Stromal cell of bone marrow (primary cell): ENCODE measurements at regions not wholly inside any gene's neighbourhood (a gene's known extent, or its start where the extent isn't known, plus 50 kb on each side); places are given as distances from the start of the nearest gene placed in this dataset.
"Not testable (repeated sequence)": the region's sequence is repeated elsewhere in the genome, so short reads cannot be mapped to it uniquely, and the experiment has no call there.

Experiments
- DNase-seq: peaks from one replicate; pipeline ENCODE4 v3.0.0-alpha.2; 2012; ENCODE audit warnings: low read depth

GRCh38 chr12:131362291-131363211 lies 348.3 kb upstream of the SFSWAP start:
- DNase-seq = no peak

- DNase-seq = no peak
Measured at GRCh38 chr12:131363393-131363792, 347.5 kb upstream of the SFSWAP start.

- no peak for DNase-seq
Measured at GRCh38 chr12:131363841-131364495, 346.9 kb upstream of the SFSWAP start.

- DNase-seq = no peak
Measured at GRCh38 chr12:131364903-131365820, 345.7 kb upstream of the SFSWAP start.

- DNase-seq = no peak
Measured at GRCh38 chr12:131365821-131366260, 345.0 kb upstream of the SFSWAP start.

- no peak for DNase-seq
Measured at GRCh38 chr12:131366261-131366871, 344.5 kb upstream of the SFSWAP start.

- DNase-seq = not testable (repeated sequence)
Measured at GRCh38 chr12:131367067-131367982, 343.6 kb upstream of the SFSWAP start.

- DNase-seq = no peak
Measured at GRCh38 chr12:131367983-131368667, 342.8 kb upstream of the SFSWAP start.

GRCh38 chr12:131368668-131369071 lies 342.2 kb upstream of the SFSWAP start:
- no peak for DNase-seq

GRCh38 chr12:131369094-131369845 lies 341.6 kb upstream of the SFSWAP start:
- DNase-seq = no peak

- DNase-seq = no peak
Measured at GRCh38 chr12:131370321-131370720, 340.6 kb upstream of the SFSWAP start.

GRCh38 chr12:131370791-131371347 lies 340.0 kb upstream of the SFSWAP start:
- no peak for DNase-seq

GRCh38 chr12:131371401-131372170 lies 339.3 kb upstream of the SFSWAP start:
- no peak for DNase-seq

- DNase-seq = no peak
Measured at GRCh38 chr12:131372171-131372475, 338.8 kb upstream of the SFSWAP start.

- DNase-seq = no peak
Measured at GRCh38 chr12:131372706-131373195, 338.1 kb upstream of the SFSWAP start.

GRCh38 chr12:131375261-131375971 lies 335.5 kb upstream of the SFSWAP start:
- DNase-seq = no peak

- DNase-seq = no peak
Measured at GRCh38 chr12:131375972-131376345, 334.9 kb upstream of the SFSWAP start.
